ENCODE measurements at regions not wholly inside any gene's neighbourhood (a gene's known extent, or its start where the extent isn't known, plus 50 kb on each side); places are given as distances from the start of the nearest gene placed in this dataset.

- DNase-seq: no peak
- TF ChIP-seq CTCF (IDR thresholded peaks at IDR 0.05): no peak
- Histone ChIP-seq H3K4me3 (no peak overlapping the region), H3K36me3 (no peaks in the 10 kb centered on the region), H3K27me3 (peaks cover 0 to 74% of the 10 kb centered on the region in 2 donors), H3K9me3 (no peaks in the 10 kb centered on the region), H3K27ac (no peak overlapping the region), H3K4me1 (no peaks in the 10 kb centered on the region)
- intact Hi-C loops (cut with DNase I; ENCODE audit: low total_unique reads): no loop called here
These were observed 243.0 kb downstream of the CTTN start for GRCh38 chr11:70641369-70641768.

- Histone ChIP-seq H3K27me3 (peaks cover 0 to 78% of the 10 kb centered on the region in 2 donors), H3K4me1 (no peaks in the 10 kb centered on the region)
- intact Hi-C loops (cut with DNase I; ENCODE audit: low total_unique reads): no loop called here
These were observed 243.9 kb downstream of the CTTN start for GRCh38 chr11:70642266-70642665.

GRCh38 chr11:70643642-70644041, 245.3 kb downstream of the CTTN start:
- peaks cover 0 to 69% of the 10 kb centered on the region in 2 donors for H3K27me3 ChIP-seq

More at GRCh38 chr11:70642266-70642665, 243.9 kb downstream of the CTTN start:
- no peak overlapping the region for H3K27ac ChIP-seq
- no peak for DNase-seq
- H3K9me3 ChIP-seq: no peaks in the 10 kb centered on the region
- no peak overlapping the region for H3K4me3 ChIP-seq
- no peaks in the 10 kb centered on the region for H3K36me3 ChIP-seq
- no peak for TF ChIP-seq CTCF (IDR thresholded peaks at IDR 0.05)

GRCh38 chr11:70644343-70645060, 246.2 kb downstream of the CTTN start:
- Histone ChIP-seq H3K27me3 (peaks cover 0 to 62% of the 10 kb centered on the region in 2 donors), H3K9me3 (no peaks in the 10 kb centered on the region), H3K4me1 (no peaks in the 10 kb centered on the region), H3K4me3 (no peak overlapping the region), H3K27ac (no peak overlapping the region), H3K36me3 (no peaks in the 10 kb centered on the region)
- DNase-seq: no peak
- intact Hi-C loops (cut with DNase I; ENCODE audit: low total_unique reads): no loop called here
- no peak for TF ChIP-seq CTCF (IDR thresholded peaks at IDR 0.05)

More at GRCh38 chr11:70643642-70644041, 245.3 kb downstream of the CTTN start:
- DNase-seq: no peak
- intact Hi-C loops (cut with DNase I; ENCODE audit: low total_unique reads): no loop called here
- TF ChIP-seq CTCF (IDR thresholded peaks at IDR 0.05): no peak
- H3K9me3 ChIP-seq: no peaks in the 10 kb centered on the region
- H3K4me3 ChIP-seq: no peak overlapping the region
- H3K36me3 ChIP-seq: no peaks in the 10 kb centered on the region
- no peaks in the 10 kb centered on the region for H3K4me1 ChIP-seq
- no peak overlapping the region for H3K27ac ChIP-seq

GRCh38 chr11:70645537-70645936, 247.2 kb downstream of the CTTN start:
- Histone ChIP-seq H3K27ac (no peak overlapping the region), H3K27me3 (peaks cover 0 to 54% of the 10 kb centered on the region in 2 donors), H3K4me3 (no peak overlapping the region), H3K9me3 (no peaks in the 10 kb centered on the region), H3K36me3 (no peaks in the 10 kb centered on the region), H3K4me1 (no peaks in the 10 kb centered on the region)
- no peak for TF ChIP-seq CTCF (IDR thresholded peaks at IDR 0.05)
- intact Hi-C loops (cut with DNase I; ENCODE audit: low total_unique reads): no loop called here
- no peak for DNase-seq
